Transverse colon (tissue), 4 donors: ENCODE measurements at regions not wholly inside any gene's neighbourhood (a gene's known extent, or its start where the extent isn't known, plus 50 kb on each side); places are given as distances from the start of the nearest gene placed in this dataset.

Source experiments
- DNase-seq: peaks from one replicate; pipeline ENCODE4 v3.0.0-alpha.2; 2019
- H3K27ac ChIP-seq, 4 donors: fragments of 200-600 bp; sonication (generic); 2 replicates each; pipeline ENCODE4 v1.5.1; 2016 to 2018; ENCODE audit warnings: inconsistent platforms in 4 of 4
- H3K27me3 ChIP-seq: fragments of 200-600 bp; sonication (generic); 2 replicates; pipeline ENCODE4 v1.5.1; 2017; ENCODE audit warnings: inconsistent platforms
- H3K36me3 ChIP-seq, 4 donors: fragments of 200-600 bp; sonication (generic); 2 replicates each; pipeline ENCODE4 v1.5.1; 2017 to 2019; ENCODE audit warnings: inconsistent platforms in 4 of 4
- H3K4me1 ChIP-seq, 4 donors: fragments of 200-600 bp; sonication (generic); 2 replicates each; pipeline ENCODE4 v1.5.1; 2017 to 2020; ENCODE audit warnings: inconsistent platforms in 4 of 4
- H3K4me3 ChIP-seq, 4 donors: fragments of 200-600 bp; sonication (generic); 1 replicate in 1 of 4; 2 replicates in 3 of 4; pipeline versions ENCODE4 v1.5.1 to v1.6.1; 2017 to 2019; ENCODE audit warnings: inconsistent platforms in 4 of 4
- H3K9me3 ChIP-seq, 2 donors: fragments of 200-600 bp; sonication (generic); 2 replicates each; pipeline ENCODE4 v1.5.1; 2017 to 2019; ENCODE audit warnings: inconsistent platforms in 2 of 2
- EP300 ChIP-seq: sonication (generic); formaldehyde crosslinking; IDR thresholded peaks from one replicate; pipeline ENCODE4 v1.6.1; 2017; ENCODE audit warnings: antibody characterized with exemption, low read depth
- POLR2A ChIP-seq: fragments of 450-650 bp; IDR thresholded peaks from one replicate; pipeline ENCODE4 v1.6.1; 2016; ENCODE audit warnings: antibody characterized with exemption, mild to moderate bottlenecking, moderate library complexity
- POLR2AphosphoS5 ChIP-seq, 3 donors: sonication (generic); formaldehyde crosslinking; IDR thresholded peaks; one replicate each; pipeline ENCODE4 v1.6.1; 2016; ENCODE audit warnings: antibody characterized with exemption in 3 of 3
- WGBS, 2 donors: methylation state at CpG; one replicate each; pipeline ENCODE4 v1.1.5; 2018; ENCODE audit warnings: low coverage in 1 of 2; 5-methylcytosine and 5-hydroxymethylcytosine counted together
- in situ Hi-C, 4 donors: fragments of 200-750 bp; cut with MboI; loops; one replicate each; pipeline versions ENCODE4 v1.15.0 to v1.15.1; 2017; ENCODE audit warnings: low sequenced_read_pairs in 3 of 4, low pct_ligation_motif_present in 1 of 4, low pct_unique_long_range_greater_than_20kb in 1 of 4
- intact Hi-C: fragments of 100-400 bp; cut with DNase I; formaldehyde crosslinking; loops from one replicate; pipeline ENCODE4 v1.15.1; 2023; ENCODE audit warnings: low total_unique reads
- TF ChIP-seq, protein P1 (sequence below), 5 experiments: fragments of 200-600 bp in 3 of 5; fragments of 450-650 bp in 2 of 5; sonication (generic) in 3 of 5; IDR thresholded peaks; 1 replicate in 2 of 5; 2 replicates in 3 of 5; pipeline ENCODE4 v1.5.1; 2016 to 2017; ENCODE audit warnings: antibody characterized with exemption in 5 of 5, inconsistent platforms in 3 of 5, mild to moderate bottlenecking in 2 of 5, moderate library complexity in 1 of 5

GRCh38 chr2:172208791-172209325, 106.2 kb upstream of the DLX2 start:
- no peak for DNase-seq
- WGBS, 2 donors = 38 to 49% methylated on average over 4 to 6 of the region's 6 CpGs
- in situ Hi-C loops (no loop called here), intact Hi-C loops (no loop called here)
- H3K9me3 ChIP-seq = no peaks in the 10 kb centered on the region
- no peak overlapping the region for H3K4me3 ChIP-seq
- no peaks in the 10 kb centered on the region for H3K27me3 ChIP-seq
- no peaks in the 10 kb centered on the region for H3K36me3 ChIP-seq
- no peak overlapping the region for H3K27ac ChIP-seq
- H3K4me1 ChIP-seq = peaks cover 0 to 14% (median 2%) of the 10 kb centered on the region in 4 donors
- no peak for TF ChIP-seq POLR2A
- TF ChIP-seq, protein P1, sequence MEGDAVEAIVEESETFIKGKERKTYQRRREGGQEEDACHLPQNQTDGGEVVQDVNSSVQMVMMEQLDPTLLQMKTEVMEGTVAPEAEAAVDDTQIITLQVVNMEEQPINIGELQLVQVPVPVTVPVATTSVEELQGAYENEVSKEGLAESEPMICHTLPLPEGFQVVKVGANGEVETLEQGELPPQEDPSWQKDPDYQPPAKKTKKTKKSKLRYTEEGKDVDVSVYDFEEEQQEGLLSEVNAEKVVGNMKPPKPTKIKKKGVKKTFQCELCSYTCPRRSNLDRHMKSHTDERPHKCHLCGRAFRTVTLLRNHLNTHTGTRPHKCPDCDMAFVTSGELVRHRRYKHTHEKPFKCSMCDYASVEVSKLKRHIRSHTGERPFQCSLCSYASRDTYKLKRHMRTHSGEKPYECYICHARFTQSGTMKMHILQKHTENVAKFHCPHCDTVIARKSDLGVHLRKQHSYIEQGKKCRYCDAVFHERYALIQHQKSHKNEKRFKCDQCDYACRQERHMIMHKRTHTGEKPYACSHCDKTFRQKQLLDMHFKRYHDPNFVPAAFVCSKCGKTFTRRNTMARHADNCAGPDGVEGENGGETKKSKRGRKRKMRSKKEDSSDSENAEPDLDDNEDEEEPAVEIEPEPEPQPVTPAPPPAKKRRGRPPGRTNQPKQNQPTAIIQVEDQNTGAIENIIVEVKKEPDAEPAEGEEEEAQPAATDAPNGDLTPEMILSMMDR (IDR thresholded peaks at IDR 0.05) = no peak
- no peak for TF ChIP-seq EP300
- no peak for TF ChIP-seq POLR2AphosphoS5 (IDR thresholded peaks at IDR 0.05)

DNA sequence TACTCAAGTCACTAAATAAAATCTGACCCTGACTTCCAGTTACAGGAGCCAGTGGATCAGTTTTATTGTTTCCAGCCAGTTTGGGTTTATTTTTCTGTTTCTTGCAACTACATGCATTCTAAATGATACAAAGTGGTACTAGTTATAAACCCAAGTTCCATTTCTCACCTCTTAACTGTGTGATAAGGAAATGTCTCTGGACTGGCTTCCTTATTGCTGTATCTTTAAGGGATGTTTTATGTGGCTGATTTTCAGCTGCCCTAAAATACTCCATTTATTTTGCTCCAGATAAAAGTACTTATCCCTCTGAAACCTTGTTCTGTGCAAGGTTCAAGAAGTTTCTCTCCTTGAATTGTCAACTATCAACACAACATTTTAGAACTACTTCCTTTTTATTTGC, 107.9 kb upstream of the DLX2 start:
- Histone ChIP-seq H3K4me1 (peaks cover 0 to 14% (median 2%) of the 10 kb centered on the region in 4 donors), H3K27ac (no peak overlapping the region), H3K9me3 (no peaks in the 10 kb centered on the region), H3K36me3 (no peaks in the 10 kb centered on the region), H3K27me3 (no peaks in the 10 kb centered on the region), H3K4me3 (no peak overlapping the region)
- TF ChIP-seq POLR2A (no peak), EP300 (no peak), POLR2AphosphoS5 (IDR thresholded peaks at IDR 0.05) (no peak)
- TF ChIP-seq, protein P1 (IDR thresholded peaks at IDR 0.05) = no peak
- in situ Hi-C loops = no loop called here
- intact Hi-C loops = no loop called here
- DNase-seq = no peak

- Histone ChIP-seq H3K4me3 (no peak overlapping the region), H3K27me3 (no peaks in the 10 kb centered on the region), H3K36me3 (no peaks in the 10 kb centered on the region), H3K27ac (no peak overlapping the region), H3K9me3 (no peaks in the 10 kb centered on the region), H3K4me1 (peaks cover 0 to 14% (median 2%) of the 10 kb centered on the region in 4 donors)
- DNase-seq = no peak
- in situ Hi-C loops (no loop called here), intact Hi-C loops (no loop called here)
- 50 to 54% methylated on average over 2 to 5 of the region's 5 CpGs for WGBS, 2 donors
- TF ChIP-seq, protein P1 (IDR thresholded peaks at IDR 0.05) = no peak
- TF ChIP-seq POLR2AphosphoS5 (IDR thresholded peaks at IDR 0.05) (no peak), POLR2A (no peak), EP300 (no peak)
These were observed 108.8 kb upstream of the DLX2 start for GRCh38 chr2:172211512-172211911.

GRCh38 chr2:172213116-172213860, 110.6 kb upstream of the DLX2 start:
- in situ Hi-C loops = no loop called here
- no peaks in the 10 kb centered on the region for H3K27me3 ChIP-seq
- no peaks in the 10 kb centered on the region for H3K36me3 ChIP-seq
- TF ChIP-seq, protein P1 (IDR thresholded peaks at IDR 0.05) = no peak
- no peak for TF ChIP-seq POLR2A
- no peak for TF ChIP-seq POLR2AphosphoS5 (IDR thresholded peaks at IDR 0.05)
- TF ChIP-seq EP300 = no peak
- H3K4me3 ChIP-seq = no peak overlapping the region
- peaks cover 0 to 14% (median 2%) of the 10 kb centered on the region in 4 donors for H3K4me1 ChIP-seq
- H3K27ac ChIP-seq = no peak overlapping the region
- no peak for DNase-seq
- WGBS, 2 donors = 82% methylated on average over 10 to 12 of the region's 12 CpGs
- H3K9me3 ChIP-seq = no peaks in the 10 kb centered on the region
- intact Hi-C loops = no loop called here
